Ovary (tissue), 3 donors: ENCODE measurements at regions not wholly inside any gene's neighbourhood (a gene's known extent, or its start where the extent isn't known, plus 50 kb on each side); places are given as distances from the start of the nearest gene placed in this dataset.

Experiments used
- CTCF ChIP-seq, 3 donors: fragments of 450-650 bp in 2 of 3; fragments of 200-600 bp in 1 of 3; IDR thresholded peaks; one replicate each; pipeline versions ENCODE4 v1.5.1 to v1.8.0; 2016 to 2022; ENCODE audit warnings: antibody characterized with exemption in 3 of 3, mild to moderate bottlenecking in 1 of 3
- EP300 ChIP-seq: sonication (generic); formaldehyde crosslinking; IDR thresholded peaks from one replicate; pipeline ENCODE4 v1.6.1; 2017; ENCODE audit warnings: antibody characterized with exemption
- POLR2A ChIP-seq: fragments of 450-650 bp; IDR thresholded peaks from one replicate; pipeline ENCODE4 v1.6.1; 2017; ENCODE audit warnings: antibody characterized with exemption, mild to moderate bottlenecking, moderate library complexity
- donor health status: DM: no; HTN: no; CAD: no.

- TF ChIP-seq CTCF (IDR thresholded peaks at IDR 0.05) (no peak), POLR2A (no peak), EP300 (no peak)
Observed at GRCh38 chr3:63132461-63133250, 145.5 kb upstream of the SYNPR start.
